ENCODE measurements at regions not wholly inside any gene's neighbourhood (a gene's known extent, or its start where the extent isn't known, plus 50 kb on each side); places are given as distances from the start of the nearest gene placed in this dataset.

GRCh38 chr4:165748321-165748720 is 124.7 kb upstream of the TLL1 start:
- TF ChIP-seq SIN3A (IDR thresholded peaks at IDR 0.05; ENCODE audit: borderline replicate concordance, insufficient read depth, low read length), result no peak
- no peak for TF ChIP-seq POLR2AphosphoS5 (IDR thresholded peaks at IDR 0.05; ENCODE audit: low read depth, low read length)
- no peak for TF ChIP-seq FOXP2 (optimal IDR thresholded peaks at IDR 0.05; ENCODE audit: borderline replicate concordance, extremely low read depth, extremely low read length, insufficient read depth)
- no peak for TF ChIP-seq TAF1 (IDR thresholded peaks at IDR 0.05; ENCODE audit: borderline replicate concordance, insufficient read depth, low read length)
- TF ChIP-seq REST (IDR thresholded peaks at IDR 0.05; ENCODE audit: insufficient read depth in 1 of 2, low read depth in 2 of 2, low read length in 2 of 2), result no peak

Measured in PFSK-1 (cell line).